Fibroblast of pulmonary artery (primary cell): ENCODE measurements at regions not wholly inside any gene's neighbourhood (a gene's known extent, or its start where the extent isn't known, plus 50 kb on each side); places are given as distances from the start of the nearest gene placed in this dataset.

ENCODE experiments used
- DNase-seq: peaks from one replicate; pipeline ENCODE4 v3.0.0-alpha.2; 2010; ENCODE audit warnings: low read depth
- H3K4me3 ChIP-seq: replicated peaks from 2 replicates; pipeline ENCODE4 v1.5.1; 2011; ENCODE audit warnings: low read depth, mild to moderate bottlenecking, control low read depth, low read length, moderate library complexity
- CTCF ChIP-seq: IDR thresholded peaks from 2 replicates; pipeline ENCODE4 v1.5.1; 2011; ENCODE audit warnings: mild to moderate bottlenecking, control low read depth, low read length, inconsistent platforms; ENCODE audit errors: missing control alignments

DNA sequence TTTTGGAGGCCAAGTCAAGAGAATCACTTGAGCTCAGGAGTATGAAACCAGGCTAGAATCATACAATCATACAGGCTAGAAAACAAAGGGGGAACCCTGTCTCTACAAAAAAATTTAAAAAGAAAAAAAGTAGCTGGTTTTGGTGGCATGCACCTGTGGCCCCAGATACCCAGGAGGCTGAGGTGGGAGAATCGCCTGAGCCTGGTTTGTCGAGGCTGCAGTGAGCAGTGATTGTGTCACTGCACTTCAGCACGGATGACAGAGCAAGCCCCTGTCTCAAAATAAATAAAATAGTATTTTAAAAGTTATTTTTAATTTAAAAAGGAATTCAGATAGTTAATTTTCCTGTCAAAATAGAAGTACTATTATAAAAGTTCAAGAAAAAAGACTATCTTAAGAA lies 369.1 kb upstream of the SLITRK5 start:
- no peak for DNase-seq

GRCh38 chr13:87302931-87303330 lies 368.2 kb upstream of the SLITRK5 start:
- H3K4me3 ChIP-seq: no peak overlapping the region
- no peak for DNase-seq
- TF ChIP-seq CTCF: no peak

More for the DNA sequence above, 369.1 kb upstream of the SLITRK5 start:
- no peak for TF ChIP-seq CTCF
- no peak overlapping the region for H3K4me3 ChIP-seq

DNA sequence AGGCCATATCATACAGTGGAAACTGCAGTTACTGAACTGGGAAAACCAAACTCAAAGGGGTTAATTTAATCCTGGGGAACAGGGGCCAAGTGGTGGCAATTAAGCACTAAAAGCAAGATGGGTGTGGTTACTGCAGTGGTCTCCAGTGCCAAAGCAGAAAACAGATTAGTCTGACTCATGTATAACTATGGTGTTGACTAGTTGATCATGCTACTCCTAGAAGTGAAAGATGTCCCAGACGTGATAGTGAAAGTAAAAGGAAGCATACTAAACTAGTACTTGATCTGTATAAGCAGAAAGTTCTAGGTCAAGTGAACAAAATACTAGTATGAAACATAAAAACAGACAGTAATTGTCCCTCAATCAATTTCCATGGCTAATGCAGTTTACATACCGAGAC lies 360.0 kb upstream of the SLITRK5 start:
- no peak overlapping the region for H3K4me3 ChIP-seq
- no peak for DNase-seq
- no peak for TF ChIP-seq CTCF

DNA sequence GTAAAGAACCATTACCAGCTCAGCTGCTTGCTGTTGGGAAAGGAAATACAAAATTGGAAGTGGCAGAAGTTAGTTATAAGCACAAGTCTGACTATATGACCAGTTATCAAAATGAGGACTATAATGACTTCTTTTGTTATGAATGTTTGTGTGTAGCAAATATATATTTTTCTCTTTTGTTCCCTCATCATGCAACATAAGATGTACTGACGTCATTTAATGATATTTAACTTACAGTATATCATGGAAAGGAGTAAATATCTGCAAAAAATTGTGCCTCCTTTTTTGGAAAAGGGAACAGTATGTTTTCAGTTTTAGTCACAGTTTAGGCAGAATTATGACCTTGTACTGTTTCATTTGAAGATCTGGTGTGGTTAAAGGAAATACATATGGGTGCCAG lies 356.3 kb upstream of the SLITRK5 start:
- no peak overlapping the region for H3K4me3 ChIP-seq
- TF ChIP-seq CTCF: no peak
- no peak for DNase-seq

- TF ChIP-seq CTCF: no peak
- H3K4me3 ChIP-seq: no peak overlapping the region
- DNase-seq: no peak
Measured at GRCh38 chr13:87322386-87322785, 348.8 kb upstream of the SLITRK5 start.

DNA sequence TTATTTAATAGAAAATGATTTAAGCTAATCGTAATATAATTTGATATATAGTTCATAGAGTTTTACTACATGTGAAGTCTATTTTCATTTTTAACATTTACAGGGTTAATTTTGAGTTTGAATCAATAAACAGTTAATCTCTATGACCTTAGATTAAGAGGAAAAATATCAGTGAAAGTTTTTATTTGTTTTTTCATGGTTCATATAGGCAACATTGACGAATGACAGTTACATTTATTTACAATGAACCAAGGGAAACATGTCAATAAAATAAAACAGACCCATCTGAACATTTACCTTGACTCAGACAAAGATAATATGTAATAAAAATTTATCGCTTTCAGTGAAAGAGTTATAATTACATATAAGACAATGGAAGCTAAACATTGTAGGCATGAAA lies 346.6 kb upstream of the SLITRK5 start:
- no peak overlapping the region for H3K4me3 ChIP-seq
- TF ChIP-seq CTCF: no peak
- no peak for DNase-seq

DNA sequence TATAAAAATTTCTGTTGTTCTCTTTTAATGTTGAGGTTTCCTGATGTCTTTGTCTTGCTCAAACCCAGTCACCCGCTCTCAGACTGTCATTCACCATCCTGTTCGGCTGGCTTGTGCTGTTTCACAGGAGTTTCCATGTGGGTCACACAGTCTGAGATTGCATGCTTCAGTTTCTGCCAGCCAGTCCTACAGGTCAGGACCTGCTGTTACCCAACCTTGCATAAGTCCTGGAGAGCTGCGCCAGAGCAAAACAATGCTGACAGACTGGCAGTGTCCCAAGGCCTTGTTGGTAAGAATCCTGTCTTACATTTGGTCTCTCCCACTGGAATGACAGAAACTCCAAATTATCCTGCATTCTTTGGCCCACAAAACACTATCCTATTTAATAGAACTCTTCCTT lies 340.0 kb upstream of the SLITRK5 start:
- no peak overlapping the region for H3K4me3 ChIP-seq
- no peak for TF ChIP-seq CTCF
- DNase-seq: peak; percentile 1
